Neural progenitor cell (in vitro differentiated cells): ENCODE measurements at regions not wholly inside any gene's neighbourhood (a gene's known extent, or its start where the extent isn't known, plus 50 kb on each side); places are given as distances from the start of the nearest gene placed in this dataset.

Experiments
- DNase-seq: peaks from one replicate; pipeline ENCODE4 v3.0.0-alpha.2; 2016; ENCODE audit warnings: low spot score
- H2AFZ ChIP-seq: fragments of 200-600 bp; sonication (generic); replicated peaks from 2 replicates; pipeline ENCODE4 v1.6.1; 2016; ENCODE audit warnings: antibody characterized with exemption
- H3F3A ChIP-seq: fragments of 200-600 bp; sonication (generic); 2 replicates; pipeline ENCODE4 v1.6.1; 2016; ENCODE audit warnings: antibody characterized with exemption, low read depth
- H3K27ac ChIP-seq: fragments of 200-600 bp; sonication (generic); 2 replicates; pipeline ENCODE4 v1.5.1; 2016; ENCODE audit warnings: mild to moderate bottlenecking
- H3K27me3 ChIP-seq: fragments of 200-600 bp; sonication (generic); 2 replicates; pipeline ENCODE4 v1.6.1; 2016; ENCODE audit warnings: mild to moderate bottlenecking, moderate library complexity
- H3K36me3 ChIP-seq: fragments of 200-600 bp; sonication (generic); 2 replicates; pipeline ENCODE4 v1.5.1; 2016
- H3K4me1 ChIP-seq: fragments of 200-600 bp; sonication (generic); 2 replicates; pipeline ENCODE4 v1.6.1; 2016; ENCODE audit warnings: mixed run types
- H3K4me2 ChIP-seq: fragments of 200-600 bp; sonication (generic); 2 replicates; pipeline ENCODE4 v1.6.1; 2016
- H3K4me3 ChIP-seq: fragments of 200-600 bp; sonication (generic); 2 replicates; pipeline ENCODE4 v1.5.1; 2016
- H3K79me2 ChIP-seq: fragments of 200-600 bp; sonication (generic); 2 replicates; pipeline ENCODE4 v1.6.1; 2016; ENCODE audit warnings: low read depth
- H3K9ac ChIP-seq: fragments of 200-600 bp; sonication (generic); 2 replicates; pipeline ENCODE4 v1.6.1; 2016
- H3K9me3 ChIP-seq: fragments of 200-600 bp; sonication (generic); 2 replicates; pipeline ENCODE4 v1.5.1; 2016; ENCODE audit warnings: low read depth
- H4K20me1 ChIP-seq: fragments of 200-600 bp; sonication (generic); 2 replicates; pipeline ENCODE4 v1.6.1; 2016; ENCODE audit warnings: low read depth
- H3K27ac Mint-ChIP-seq: 3 replicates; pipeline ENCODE4 v1.8.0; 2021; ENCODE audit warnings: mixed read lengths
- H3K27me3 Mint-ChIP-seq: 2 replicates; pipeline ENCODE4 v1.8.0; 2022; ENCODE audit warnings: low read depth, mild to moderate bottlenecking, inconsistent platforms, moderate library complexity, mixed read lengths; ENCODE audit not compliant: insufficient read depth
- H3K36me3 Mint-ChIP-seq: 3 replicates; pipeline ENCODE4 v1.8.0; 2021; ENCODE audit warnings: mixed read lengths
- H3K4me1 Mint-ChIP-seq: 3 replicates; pipeline ENCODE4 v1.8.0; 2021; ENCODE audit warnings: mixed read lengths
- H3K4me3 Mint-ChIP-seq: 3 replicates; pipeline ENCODE4 v1.8.0; 2021; ENCODE audit warnings: mild to moderate bottlenecking, moderate library complexity, mixed read lengths
- H3K9me3 Mint-ChIP-seq: 3 replicates; pipeline ENCODE4 v1.8.0; 2020; ENCODE audit warnings: mixed read lengths
- CTCF ChIP-seq: fragments of 200-600 bp; sonication (generic); IDR thresholded peaks from 2 replicates; pipeline ENCODE4 v1.5.1; 2017; ENCODE audit warnings: antibody characterized with exemption, mild to moderate bottlenecking
- EZH2 ChIP-seq: fragments of 200-600 bp; sonication (generic); IDR thresholded peaks from 2 replicates; pipeline ENCODE4 v1.6.1; 2017; ENCODE audit warnings: antibody characterized with exemption, mild to moderate bottlenecking, moderate library complexity
- EZH2phosphoT487 ChIP-seq: fragments of 200-600 bp; sonication (generic); IDR thresholded peaks from 2 replicates; pipeline ENCODE4 v1.6.1; 2017; ENCODE audit warnings: antibody characterized with exemption

- H3K4me1 ChIP-seq, result peaks cover 8% of the 10 kb centered on the region
- H2AFZ ChIP-seq, result no peak overlapping the region
- Mint-ChIP-seq H3K4me3 (no peak overlapping the region), H3K4me1 (peaks cover 16% of the 10 kb centered on the region), H3K27me3 (peaks cover 4% of the 10 kb centered on the region), H3K36me3 (no peaks in the 10 kb centered on the region), H3K9me3 (peaks cover 6% of the 10 kb centered on the region), H3K27ac (no peak overlapping the region)
- H3K9me3 ChIP-seq, result no peaks in the 10 kb centered on the region
- H3K27ac ChIP-seq, result no peak overlapping the region
- H3F3A ChIP-seq, result no peaks in the 10 kb centered on the region
- no peak overlapping the region for H3K9ac ChIP-seq
- no peaks in the 10 kb centered on the region for H3K79me2 ChIP-seq
- no peak overlapping the region for H3K4me3 ChIP-seq
- DNase-seq, result no peak
- H4K20me1 ChIP-seq, result no peaks in the 10 kb centered on the region
- no peaks in the 10 kb centered on the region for H3K36me3 ChIP-seq
- no peaks in the 10 kb centered on the region for H3K27me3 ChIP-seq
- no peak overlapping the region for H3K4me2 ChIP-seq
- TF ChIP-seq EZH2 (no peak), CTCF (no peak), EZH2phosphoT487 (no peak)
Observed at GRCh38 chr2:219991116-219991515, 363.7 kb downstream of the SLC4A3 start.

- no peaks in the 10 kb centered on the region for H3F3A ChIP-seq
- no peak overlapping the region for H3K4me3 ChIP-seq
- no peak overlapping the region for H2AFZ ChIP-seq
- Mint-ChIP-seq H3K27ac (peak overlapping the region; percentile 85), H3K4me3 (no peak overlapping the region), H3K27me3 (peaks cover 6% of the 10 kb centered on the region), H3K9me3 (peaks cover 6% of the 10 kb centered on the region), H3K4me1 (peaks cover 5% of the 10 kb centered on the region), H3K36me3 (no peaks in the 10 kb centered on the region)
- TF ChIP-seq CTCF, result no peak
- TF ChIP-seq EZH2, result no peak
- no peak for TF ChIP-seq EZH2phosphoT487
- H4K20me1 ChIP-seq, result no peaks in the 10 kb centered on the region
- no peak overlapping the region for H3K4me2 ChIP-seq
- no peak overlapping the region for H3K27ac ChIP-seq
- no peaks in the 10 kb centered on the region for H3K79me2 ChIP-seq
- no peaks in the 10 kb centered on the region for H3K27me3 ChIP-seq
- no peaks in the 10 kb centered on the region for H3K9me3 ChIP-seq
- no peak overlapping the region for H3K9ac ChIP-seq
- no peaks in the 10 kb centered on the region for H3K36me3 ChIP-seq
- no peaks in the 10 kb centered on the region for H3K4me1 ChIP-seq
- DNase-seq, result no peak
Observed at GRCh38 chr2:219995399-219995798, 368.0 kb downstream of the SLC4A3 start.

- H3K4me1 Mint-ChIP-seq, result peaks cover 7% of the 10 kb centered on the region
- H3K36me3 ChIP-seq, result no peaks in the 10 kb centered on the region
- H3K4me3 Mint-ChIP-seq, result no peak overlapping the region
- H3K27ac Mint-ChIP-seq, result peak overlapping the region; percentile 34
- H2AFZ ChIP-seq, result no peak overlapping the region
- H3K4me3 ChIP-seq, result no peak overlapping the region
- H3K27ac ChIP-seq, result no peak overlapping the region
- H4K20me1 ChIP-seq, result no peaks in the 10 kb centered on the region
- H3K9me3 ChIP-seq, result no peaks in the 10 kb centered on the region
- H3K27me3 ChIP-seq, result no peaks in the 10 kb centered on the region
- TF ChIP-seq CTCF, result no peak
- no peak for TF ChIP-seq EZH2phosphoT487
- TF ChIP-seq EZH2, result no peak
- no peak overlapping the region for H3K9ac ChIP-seq
- H3K79me2 ChIP-seq, result no peaks in the 10 kb centered on the region
- H3F3A ChIP-seq, result no peaks in the 10 kb centered on the region
- peaks cover 4% of the 10 kb centered on the region for H3K27me3 Mint-ChIP-seq
- no peak for DNase-seq
- peaks cover 3% of the 10 kb centered on the region for H3K9me3 Mint-ChIP-seq
- H3K4me1 ChIP-seq, result no peaks in the 10 kb centered on the region
- H3K4me2 ChIP-seq, result no peak overlapping the region
- H3K36me3 Mint-ChIP-seq, result no peaks in the 10 kb centered on the region
Observed at GRCh38 chr2:219995991-219996765, 368.7 kb downstream of the SLC4A3 start.
